NOMO-1 treated with dmso at 0.1 percent for 144 hours (cell line): ENCODE measurements at regions not wholly inside any gene's neighbourhood (a gene's known extent, or its start where the extent isn't known, plus 50 kb on each side); places are given as distances from the start of the nearest gene placed in this dataset.
"Not testable (repeated sequence)": the region's sequence is repeated elsewhere in the genome, so short reads cannot be mapped to it uniquely, and the experiment has no call there.

Source experiments
- DNase-seq: peaks from one replicate; lab custom pipeline; 2025; ENCODE audit not compliant: unreplicated experiment; lab: John Stamatoyannopoulos, UW

- no peak for DNase-seq
Measured at GRCh38 chr3:150135287-150135721, 164.6 kb upstream of the PFN2 start.

GRCh38 chr3:150133293-150133692, 162.6 kb upstream of the PFN2 start:
- DNase-seq = no peak

DNA sequence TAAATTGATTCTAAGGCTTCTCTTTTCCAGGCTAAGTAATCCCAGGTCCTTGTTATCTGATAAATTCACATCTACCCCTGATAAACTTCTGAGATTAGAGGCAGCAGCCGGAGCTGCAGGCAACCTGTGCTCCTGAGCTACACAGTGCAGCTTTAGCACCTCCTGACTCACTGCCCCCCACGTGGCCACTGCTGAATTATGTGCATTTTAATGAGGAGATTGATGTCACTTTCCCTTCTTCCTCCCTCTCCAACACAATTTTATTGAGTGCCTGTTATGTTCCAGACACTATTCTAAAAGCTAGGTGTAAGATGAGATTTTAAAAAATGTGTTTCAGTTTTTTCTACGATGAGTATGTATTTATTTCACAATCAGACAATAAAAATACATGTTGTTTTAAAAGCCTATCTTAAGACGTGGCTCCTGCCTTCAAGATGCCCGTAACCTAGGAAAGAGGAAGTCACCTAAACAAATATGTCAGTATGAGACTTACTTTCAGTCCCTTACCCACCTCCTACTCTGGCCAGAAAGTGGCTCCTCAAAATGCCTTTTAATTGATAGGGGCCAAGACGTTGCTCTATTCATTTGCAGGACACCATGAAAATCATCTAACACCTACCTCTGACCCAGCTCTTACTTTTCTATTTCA, 161.5 kb upstream of the PFN2 start:
- DNase-seq = peak; percentile 8

DNA sequence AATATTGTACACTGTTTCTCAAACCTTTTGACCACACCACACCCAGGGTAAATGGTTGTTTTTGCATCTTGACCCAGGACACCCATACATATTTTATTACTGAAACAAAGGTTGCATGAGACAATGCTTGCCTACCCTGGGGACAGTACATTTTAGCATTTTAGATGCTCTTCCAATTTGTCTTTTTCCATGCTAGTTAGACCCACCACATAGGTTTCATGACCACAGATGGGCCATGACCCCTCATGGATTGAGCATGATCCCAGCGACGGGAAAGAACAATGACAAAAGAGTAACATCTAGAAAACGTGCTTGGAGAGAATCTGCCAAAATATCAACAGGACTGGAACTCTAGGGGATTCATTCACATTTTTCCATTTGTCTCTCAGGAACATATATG, 161.0 kb upstream of the PFN2 start:
- DNase-seq = no peak

DNA sequence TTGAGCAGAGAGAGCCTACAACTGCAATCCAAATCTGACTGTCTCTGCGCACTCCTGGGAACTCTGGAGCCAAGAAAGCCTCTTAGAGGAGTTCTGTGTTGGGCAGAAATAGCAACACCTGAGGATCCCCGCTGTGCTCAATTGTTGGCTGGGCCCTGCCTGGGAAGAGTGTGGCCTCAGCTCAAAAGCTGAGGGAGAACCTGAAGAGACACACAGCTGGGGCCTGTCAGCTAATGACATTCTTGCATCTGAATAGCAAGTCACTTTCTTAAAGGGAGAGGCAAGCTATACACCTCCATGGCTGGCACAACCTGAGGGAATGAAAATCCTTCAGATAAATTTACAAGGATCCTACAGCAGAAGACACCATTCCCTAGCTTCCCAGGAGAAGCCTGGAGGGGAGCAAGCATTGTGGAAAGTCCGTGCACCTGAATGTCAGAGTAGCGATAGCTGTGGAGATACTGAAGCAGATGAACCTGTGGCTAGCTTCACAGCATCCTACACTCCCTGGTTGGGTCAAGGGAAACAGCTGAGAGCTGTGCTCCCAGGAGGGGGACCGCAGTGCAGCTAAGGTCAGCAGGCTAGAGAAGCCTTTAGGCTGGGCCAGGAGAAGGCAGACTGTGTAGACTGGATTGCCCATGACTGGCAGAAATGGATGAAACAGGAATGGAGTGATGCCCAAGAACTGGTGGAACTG, 159.9 kb upstream of the PFN2 start:
- no peak for DNase-seq

DNA sequence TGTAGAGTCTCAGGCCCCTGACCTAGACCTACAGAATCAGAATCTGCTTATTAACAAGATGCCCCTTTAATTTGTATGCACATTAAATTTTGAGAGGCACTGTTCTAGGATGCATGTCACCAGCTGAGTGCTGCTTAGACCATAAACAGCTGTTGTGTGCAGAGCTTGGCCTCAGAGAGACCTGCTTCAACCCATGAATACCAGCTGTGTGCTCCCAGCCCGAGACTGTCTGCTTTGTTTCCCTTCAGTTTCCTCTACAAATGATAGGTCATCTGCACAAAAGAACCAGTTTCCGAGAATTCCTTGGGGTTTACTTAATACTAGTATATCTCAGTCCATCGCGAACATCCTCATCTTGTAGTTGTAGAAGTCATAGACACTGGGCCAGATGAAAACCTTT, 158.5 kb upstream of the PFN2 start:
- no peak for DNase-seq

DNA sequence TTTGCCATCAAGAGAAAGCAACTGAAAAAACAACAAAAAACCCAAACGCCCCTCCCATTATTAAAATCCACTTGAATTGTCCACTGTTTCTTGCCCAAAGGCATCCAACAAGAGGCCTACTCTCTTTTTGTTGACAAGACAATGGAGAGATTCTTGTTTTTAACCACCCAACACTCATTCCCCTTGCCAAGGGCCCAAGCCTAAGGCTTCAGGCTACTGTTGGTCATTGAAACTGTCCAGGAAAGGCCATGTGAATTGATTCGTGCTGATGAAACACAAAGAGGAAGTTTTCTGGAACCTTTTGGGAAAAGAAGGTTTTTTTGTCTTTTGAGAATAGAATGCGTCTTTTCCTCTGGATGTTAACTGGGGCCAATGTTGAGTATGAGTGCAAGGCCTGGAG, 157.4 kb upstream of the PFN2 start:
- DNase-seq = no peak

- no peak for DNase-seq
Measured at GRCh38 chr3:150127011-150127490, 156.4 kb upstream of the PFN2 start.

GRCh38 chr3:150124142-150124541, 153.4 kb upstream of the PFN2 start:
- DNase-seq = no peak

DNA sequence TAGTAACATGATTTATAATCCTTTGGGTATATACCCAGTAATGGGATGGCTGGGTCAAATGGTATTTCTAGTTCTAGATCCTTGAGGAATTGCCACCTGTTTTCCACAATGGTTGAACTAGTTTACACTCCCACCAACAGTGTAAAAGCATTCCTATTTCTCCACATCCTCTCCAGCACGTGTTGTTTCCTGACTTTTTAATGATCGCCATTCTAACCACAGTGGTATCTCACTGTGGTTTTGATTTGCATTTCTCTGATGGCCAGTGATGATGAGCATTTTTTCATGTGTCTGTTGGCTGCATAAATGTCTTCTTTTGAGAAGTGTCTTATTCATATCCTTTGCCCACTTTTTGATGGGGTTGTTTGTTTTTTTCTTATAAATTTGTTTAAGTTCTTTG, 152.6 kb upstream of the PFN2 start:
- not testable (repeated sequence) for DNase-seq

GRCh38 chr3:150118219-150118618, 147.5 kb upstream of the PFN2 start:
- no peak for DNase-seq

DNA sequence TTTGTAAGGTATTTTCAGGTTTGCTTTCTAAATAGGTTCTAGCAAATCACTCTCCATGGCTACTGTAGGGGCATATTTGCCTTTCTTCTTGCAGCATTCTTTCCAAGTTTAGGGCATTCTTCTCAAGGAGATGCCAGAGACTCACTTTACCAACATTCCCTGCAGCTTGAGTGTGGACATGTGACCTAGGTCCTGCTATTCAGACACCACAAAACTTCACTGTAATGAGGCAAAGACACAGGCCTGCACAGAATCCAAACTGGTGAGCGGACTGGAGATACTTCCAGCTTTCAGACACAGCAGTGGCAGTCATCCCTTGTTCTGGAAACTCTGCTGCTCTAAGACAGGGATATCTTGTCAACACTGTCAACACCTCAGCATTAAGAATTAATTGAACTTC, 146.4 kb upstream of the PFN2 start:
- DNase-seq = no peak

GRCh38 chr3:150116196-150116595, 145.5 kb upstream of the PFN2 start:
- no peak for DNase-seq

GRCh38 chr3:150114873-150115540, 144.3 kb upstream of the PFN2 start:
- no peak for DNase-seq

DNA sequence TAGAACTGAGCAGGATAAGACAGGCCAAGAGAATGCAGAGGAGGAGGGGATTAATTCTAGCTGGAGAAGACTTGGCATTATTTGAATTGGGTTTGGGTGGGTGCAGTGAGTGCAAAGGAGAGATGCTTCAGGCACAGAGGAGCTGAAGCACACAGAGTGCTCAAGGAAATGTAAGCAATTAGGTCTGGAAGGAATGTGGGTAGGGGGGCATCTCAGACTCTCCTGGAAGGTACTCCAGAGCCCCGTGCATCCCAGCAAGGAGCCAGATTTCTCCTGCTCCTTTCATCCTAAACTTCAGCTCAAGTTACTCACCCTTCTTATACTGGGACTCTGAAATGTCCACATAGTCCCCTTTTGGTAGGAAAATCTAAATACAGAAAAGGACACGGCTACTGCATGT, 143.6 kb upstream of the PFN2 start:
- no peak for DNase-seq

GRCh38 chr3:150110097-150110496, 139.4 kb upstream of the PFN2 start:
- no peak for DNase-seq

- no peak for DNase-seq
Measured at GRCh38 chr3:150107429-150108175, 136.9 kb upstream of the PFN2 start.

GRCh38 chr3:150106740-150107428, 136.2 kb upstream of the PFN2 start:
- no peak for DNase-seq

DNA sequence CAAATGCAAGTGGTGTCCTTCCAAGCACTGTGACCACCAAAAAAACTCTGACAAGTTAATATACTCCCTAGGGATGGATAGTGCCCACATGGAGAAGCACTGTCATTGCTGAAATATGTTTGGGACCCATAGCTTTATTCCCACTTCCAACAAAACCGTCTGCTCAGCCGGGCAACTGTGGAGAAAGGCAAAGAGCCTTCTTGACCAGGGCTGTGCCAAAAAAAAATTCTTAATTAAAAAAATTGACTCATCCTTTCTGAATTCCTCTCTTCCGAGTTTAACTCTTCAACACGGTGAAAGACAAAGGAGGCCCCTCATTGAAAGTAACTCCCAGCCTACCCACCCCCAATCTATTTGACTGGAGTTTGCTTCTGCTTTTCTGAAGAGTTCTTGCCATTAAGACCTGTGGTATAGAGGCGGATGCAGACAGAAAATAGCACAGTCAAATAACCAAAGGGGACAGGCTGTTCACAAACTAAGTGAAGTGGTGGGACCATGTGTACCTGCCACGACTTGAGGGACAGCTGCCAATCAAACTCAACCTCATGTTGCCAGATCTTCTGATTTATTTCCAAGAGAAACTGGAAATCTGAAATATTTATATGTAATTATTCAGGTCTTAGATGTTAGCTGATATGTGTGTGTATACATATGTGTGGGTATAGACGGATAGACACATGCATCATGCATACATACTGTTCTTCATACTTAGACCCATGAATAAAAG, 135.4 kb upstream of the PFN2 start:
- DNase-seq = no peak

DNA sequence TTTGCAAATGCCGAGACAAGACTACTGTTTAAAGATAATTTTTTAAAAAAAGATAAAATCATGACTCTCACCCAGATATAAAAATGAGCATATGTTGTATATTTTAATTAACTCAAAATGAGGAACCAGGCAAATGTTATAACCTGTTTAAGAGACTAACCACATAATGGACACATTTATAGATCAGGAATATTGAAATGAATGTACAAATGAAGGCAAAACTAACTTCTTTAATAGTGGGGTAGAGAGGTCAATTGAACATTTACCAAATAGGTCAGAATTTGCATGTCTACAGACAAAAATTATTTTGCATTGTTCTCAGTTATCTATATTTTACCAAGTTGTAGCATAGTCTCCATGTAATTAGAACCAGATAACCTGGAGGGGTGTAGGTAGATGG, 134.3 kb upstream of the PFN2 start:
- no peak for DNase-seq
